Nephron progenitor cell (in vitro differentiated cells): ENCODE measurements at regions not wholly inside any gene's neighbourhood (a gene's known extent, or its start where the extent isn't known, plus 50 kb on each side); places are given as distances from the start of the nearest gene placed in this dataset.

Experiments
- DNase-seq: peaks from one replicate; pipeline ENCODE4 v3.0.0; 2021
- H3K27ac Mint-ChIP-seq: 2 replicates; pipeline ENCODE4 v1.8.0; 2021; ENCODE audit warnings: mild to moderate bottlenecking, moderate library complexity, mixed read lengths
- H3K27me3 Mint-ChIP-seq: 2 replicates; pipeline ENCODE4 v1.8.0; 2021; ENCODE audit warnings: mild to moderate bottlenecking, low read depth, mixed read lengths; ENCODE audit not compliant: poor library complexity
- H3K36me3 Mint-ChIP-seq: 2 replicates; pipeline ENCODE4 v1.8.0; 2021; ENCODE audit warnings: low read depth, mixed read lengths
- H3K4me1 Mint-ChIP-seq: 2 replicates; pipeline ENCODE4 v1.8.0; 2021; ENCODE audit warnings: mixed read lengths
- H3K4me3 Mint-ChIP-seq: 2 replicates; pipeline ENCODE4 v1.8.0; 2021; ENCODE audit warnings: mild to moderate bottlenecking, moderate library complexity, mixed read lengths
- H3K9me3 Mint-ChIP-seq: 2 replicates; pipeline ENCODE4 v1.8.0; 2021; ENCODE audit warnings: mild to moderate bottlenecking, moderate library complexity, mixed read lengths
- CTCF ChIP-seq: fragments of 200-600 bp; sonication (generic); IDR thresholded peaks from 2 replicates; pipeline ENCODE4 v1.5.0; 2021; ENCODE audit warnings: antibody characterized with exemption

GRCh38 chr2:84243788-84244733 lies 215.0 kb downstream of the SUCLG1 start:
- DNase-seq = no peak
- Mint-ChIP-seq H3K4me1 (peaks cover 17% of the 10 kb centered on the region), H3K4me3 (no peak overlapping the region), H3K27me3 (peaks cover 3% of the 10 kb centered on the region), H3K36me3 (no peaks in the 10 kb centered on the region), H3K27ac (no peak overlapping the region), H3K9me3 (no peaks in the 10 kb centered on the region)
- no peak for TF ChIP-seq CTCF

DNA sequence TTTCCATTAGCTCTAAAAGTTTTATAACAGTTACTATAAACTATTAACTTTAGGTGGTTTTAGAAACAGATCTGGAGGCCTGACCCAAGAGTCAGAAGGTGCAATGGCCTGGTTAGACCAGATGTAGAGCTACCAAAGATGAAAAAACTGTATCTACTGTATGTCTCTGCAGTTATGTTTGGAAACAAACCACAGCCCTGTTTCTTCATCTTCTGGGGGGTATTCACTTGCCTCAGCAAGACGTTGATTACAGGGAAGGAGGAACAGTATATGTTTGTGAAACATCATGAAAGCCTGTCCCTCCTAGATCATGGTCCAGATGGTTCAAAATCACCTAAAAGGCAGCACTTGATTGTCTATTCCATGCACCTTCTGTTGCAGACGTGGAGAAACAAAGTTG lies 220.2 kb downstream of the SUCLG1 start:
- H3K9me3 Mint-ChIP-seq = no peaks in the 10 kb centered on the region
- no peaks in the 10 kb centered on the region for H3K36me3 Mint-ChIP-seq
- H3K4me1 Mint-ChIP-seq = peaks cover 6% of the 10 kb centered on the region
- no peaks in the 10 kb centered on the region for H3K27me3 Mint-ChIP-seq
- no peak overlapping the region for H3K27ac Mint-ChIP-seq
- DNase-seq = no peak
- TF ChIP-seq CTCF = no peak
- H3K4me3 Mint-ChIP-seq = no peak overlapping the region

DNA sequence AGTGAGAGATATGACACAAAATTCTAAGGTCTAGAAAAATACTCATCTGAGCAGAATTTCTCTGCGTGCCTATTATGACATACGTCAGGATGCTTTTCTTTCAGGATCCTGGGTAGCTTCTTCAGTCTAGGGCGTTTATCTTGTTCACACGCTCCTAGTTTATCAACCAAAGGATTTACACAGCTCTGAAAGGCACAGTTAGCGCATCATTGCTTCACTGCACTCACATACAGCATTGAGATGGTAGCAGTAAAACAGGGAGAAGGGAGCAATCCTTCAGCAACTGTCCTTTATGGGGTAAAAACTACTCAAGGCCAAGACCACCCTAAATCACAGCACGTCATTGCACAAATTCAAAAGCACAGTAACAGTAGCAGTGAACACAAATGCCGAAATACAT lies 222.8 kb downstream of the SUCLG1 start:
- H3K27ac Mint-ChIP-seq = no peak overlapping the region
- H3K27me3 Mint-ChIP-seq = peaks cover 3% of the 10 kb centered on the region
- H3K4me3 Mint-ChIP-seq = no peak overlapping the region
- no peak for DNase-seq
- no peaks in the 10 kb centered on the region for H3K9me3 Mint-ChIP-seq
- H3K36me3 Mint-ChIP-seq = no peaks in the 10 kb centered on the region
- peaks cover 3% of the 10 kb centered on the region for H3K4me1 Mint-ChIP-seq
- no peak for TF ChIP-seq CTCF

GRCh38 chr2:84234103-84234502 lies 225.0 kb downstream of the SUCLG1 start:
- TF ChIP-seq CTCF = no peak
- Mint-ChIP-seq H3K27ac (no peak overlapping the region), H3K4me3 (no peak overlapping the region), H3K4me1 (peaks cover 3% of the 10 kb centered on the region), H3K36me3 (no peaks in the 10 kb centered on the region), H3K27me3 (peaks cover 3% of the 10 kb centered on the region), H3K9me3 (no peaks in the 10 kb centered on the region)
- no peak for DNase-seq

- H3K9me3 Mint-ChIP-seq = peaks cover 13% of the 10 kb centered on the region
- H3K4me1 Mint-ChIP-seq = no peaks in the 10 kb centered on the region
- peaks cover 3% of the 10 kb centered on the region for H3K27me3 Mint-ChIP-seq
- no peak overlapping the region for H3K27ac Mint-ChIP-seq
- H3K36me3 Mint-ChIP-seq = peaks cover 7% of the 10 kb centered on the region
- H3K4me3 Mint-ChIP-seq = no peak overlapping the region
- TF ChIP-seq CTCF = no peak
- no peak for DNase-seq
Observed at GRCh38 chr2:84231478-84231877, 227.6 kb downstream of the SUCLG1 start.

GRCh38 chr2:84224121-84224520 lies 235.0 kb downstream of the SUCLG1 start:
- Mint-ChIP-seq H3K27me3 (peaks cover 6% of the 10 kb centered on the region), H3K27ac (no peak overlapping the region), H3K36me3 (peaks cover 7% of the 10 kb centered on the region), H3K4me1 (no peaks in the 10 kb centered on the region), H3K4me3 (no peak overlapping the region), H3K9me3 (peaks cover 29% of the 10 kb centered on the region)
- DNase-seq = no peak
- no peak for TF ChIP-seq CTCF
